GM18498 (cell line): ENCODE measurements at regions not wholly inside any gene's neighbourhood (a gene's known extent, or its start where the extent isn't known, plus 50 kb on each side); places are given as distances from the start of the nearest gene placed in this dataset.

Experiments used
- ATAC-seq: cut with Tn5 transposase; IDR thresholded peaks from one replicate; pipeline ENCODE4 v1.9.1; 2021; ENCODE audit warnings: mild to moderate bottlenecking, moderate library complexity; ENCODE audit not compliant: unreplicated experiment

DNA sequence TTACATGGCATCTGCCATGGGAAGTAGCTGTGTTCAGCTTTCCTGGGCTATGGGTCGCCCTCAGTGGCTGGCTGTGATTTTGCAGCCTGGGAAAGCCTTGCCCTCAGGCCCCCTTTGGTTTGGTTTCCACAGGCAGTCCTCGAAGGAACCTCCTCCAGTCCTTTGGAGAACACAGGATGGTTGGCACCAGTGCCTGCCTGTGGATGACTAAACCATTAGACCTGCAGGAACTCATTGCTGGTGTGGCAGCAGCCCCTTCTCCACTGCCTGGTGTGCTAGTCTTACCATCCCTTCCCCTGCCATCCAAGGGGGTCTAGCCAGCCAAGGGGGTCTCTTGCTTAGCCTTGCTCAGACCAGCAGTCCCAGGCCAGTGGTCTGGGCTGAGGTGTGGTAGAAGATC, 71.4 kb upstream of the PJA1 start:
- no peak for ATAC-seq

DNA sequence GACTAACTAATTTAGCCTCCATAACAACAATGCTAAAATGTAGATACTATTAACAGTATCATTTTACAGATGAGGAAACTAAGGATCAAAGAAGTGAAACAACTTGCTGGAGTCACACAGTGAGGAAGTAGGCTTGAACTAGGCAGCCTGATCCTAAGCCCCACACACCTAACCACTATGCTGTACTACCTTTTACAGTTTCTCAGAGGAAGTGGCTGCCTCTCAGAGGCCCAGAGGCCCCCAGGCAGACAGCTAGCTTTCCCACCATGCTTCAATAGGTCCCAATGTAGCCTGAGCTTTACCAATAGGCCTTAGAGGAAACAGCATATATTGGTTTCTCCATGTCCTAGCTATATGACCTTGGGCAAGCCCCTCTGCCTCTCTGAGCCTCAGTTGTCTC, 69.4 kb upstream of the PJA1 start:
- no peak for ATAC-seq

- no peak for ATAC-seq
These were observed 67.7 kb upstream of the PJA1 start for GRCh38 chrX:69232945-69233344.

DNA sequence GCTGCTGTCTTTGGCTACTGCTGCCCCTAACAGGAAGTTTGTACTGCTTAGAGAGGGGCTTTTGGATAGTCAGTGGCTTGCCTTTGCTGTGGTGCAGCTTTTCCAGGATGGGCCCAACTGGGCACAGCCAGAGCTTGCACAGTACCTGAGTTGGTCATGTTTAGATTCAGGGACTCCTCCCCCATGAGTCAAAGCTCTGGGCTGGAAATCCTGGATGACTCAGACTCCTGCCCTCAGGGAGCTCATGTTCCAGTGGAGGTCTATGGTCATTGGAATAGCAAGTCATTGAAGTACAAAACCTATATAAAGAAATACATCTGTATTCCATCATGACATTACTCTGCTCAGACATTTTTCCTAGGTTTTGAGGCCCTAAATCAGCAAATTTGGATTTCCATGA, 66.7 kb upstream of the PJA1 start:
- no peak for ATAC-seq

GRCh38 chrX:69229436-69229835, 64.2 kb upstream of the PJA1 start:
- ATAC-seq, result no peak

GRCh38 chrX:69228732-69229131, 63.5 kb upstream of the PJA1 start:
- no peak for ATAC-seq

DNA sequence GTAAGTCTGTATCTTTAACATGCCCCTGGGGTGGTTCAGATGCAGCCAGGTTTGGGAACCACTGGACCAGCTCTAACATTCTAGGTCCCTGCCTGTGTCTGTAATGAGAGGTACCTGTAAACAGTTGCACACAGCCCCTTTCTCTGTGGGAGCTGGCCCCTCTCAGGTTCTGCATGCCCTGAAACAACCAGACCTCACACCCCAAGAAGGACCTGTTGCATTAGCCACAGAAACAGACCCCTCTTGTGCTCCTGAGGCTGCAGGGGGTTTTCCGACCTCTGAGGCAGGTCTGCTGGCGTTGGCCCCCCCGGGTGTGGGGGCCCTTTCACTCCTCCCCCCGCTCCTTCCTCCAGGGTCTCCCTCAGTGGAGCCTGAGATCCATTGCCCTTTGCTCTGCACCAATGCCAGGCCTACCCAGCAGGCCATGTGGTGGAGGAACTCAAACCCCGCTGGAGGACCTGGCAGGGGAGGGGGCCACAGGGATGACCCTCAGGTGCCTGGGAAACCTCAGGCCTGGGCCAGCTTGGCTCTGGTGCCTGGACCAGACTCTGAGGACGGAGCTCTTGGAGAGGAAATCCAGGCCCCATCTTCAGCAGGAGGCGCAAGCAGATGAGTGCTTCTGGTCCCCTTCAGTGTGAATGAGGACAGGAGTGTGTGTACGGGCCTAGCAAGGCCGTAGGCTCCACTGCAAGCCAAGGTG, 61.4 kb upstream of the PJA1 start:
- ATAC-seq, result no peak

- peak; percentile 56 for ATAC-seq
These were observed 57.1 kb upstream of the PJA1 start for GRCh38 chrX:69222103-69223090.

DNA sequence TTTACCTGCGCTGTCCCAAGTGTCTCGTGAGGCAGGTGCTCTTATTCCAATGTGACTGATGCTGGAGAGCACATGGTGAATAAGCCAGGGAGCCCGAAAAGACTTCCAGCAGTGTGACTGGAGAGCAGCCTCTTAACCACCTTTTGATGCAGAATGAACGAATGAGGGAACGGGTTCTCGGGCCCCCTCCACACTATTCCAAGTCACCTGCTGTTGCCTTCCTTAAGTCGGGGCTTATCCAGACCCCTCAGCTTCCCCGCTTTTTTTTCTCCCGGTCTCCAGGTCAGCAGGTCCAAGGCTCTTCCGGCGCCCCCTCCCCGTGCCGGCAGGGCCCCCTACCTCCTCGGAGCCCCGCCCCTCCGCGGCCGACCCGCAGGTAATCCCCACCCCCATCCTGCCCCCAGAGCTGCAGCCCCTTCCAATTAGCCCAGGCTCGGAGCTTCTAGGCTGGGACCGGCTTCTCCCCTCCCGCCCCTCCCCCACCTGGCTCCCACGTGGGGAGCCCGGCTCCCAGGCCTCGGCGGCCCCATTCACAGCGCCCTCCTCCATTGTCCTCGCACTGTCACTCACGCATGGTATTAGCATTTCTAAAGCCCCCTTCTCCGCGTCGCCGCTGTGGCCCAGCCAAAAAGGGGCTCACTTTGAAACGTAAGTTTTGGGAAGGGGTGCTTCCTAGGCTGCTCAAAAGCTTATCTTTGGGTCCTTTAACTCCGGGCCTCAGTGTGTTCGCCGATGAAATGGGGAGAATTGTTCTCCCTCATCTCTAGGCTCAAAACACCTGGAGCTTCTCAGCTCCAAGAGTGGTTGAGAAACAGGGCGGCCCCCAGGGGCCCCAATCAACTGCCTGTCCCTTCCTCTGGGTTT, 56.2 kb upstream of the PJA1 start:
- no peak for ATAC-seq

GRCh38 chrX:69218407-69218997, 53.2 kb upstream of the PJA1 start:
- no peak for ATAC-seq

DNA sequence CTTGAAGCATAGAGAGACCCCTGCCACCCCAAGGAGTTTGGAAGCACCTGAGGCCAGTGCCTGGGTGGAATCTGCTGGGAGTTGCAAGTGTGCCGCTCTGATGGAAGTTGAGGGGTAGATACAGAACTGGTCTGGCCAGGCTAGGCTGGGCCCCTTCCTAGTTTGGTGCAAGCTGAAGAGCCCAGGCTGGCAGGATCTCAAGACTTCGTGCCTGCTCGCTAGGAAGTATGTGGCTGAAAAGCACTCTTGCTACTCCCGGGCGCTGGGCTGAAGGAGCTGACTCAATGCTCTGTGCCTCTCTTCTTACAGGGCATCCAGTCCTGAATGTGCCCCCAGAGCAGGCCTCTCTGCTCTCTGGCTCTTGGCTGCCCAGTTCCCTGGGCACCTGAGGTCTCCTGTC, 51.7 kb upstream of the PJA1 start:
- no peak for ATAC-seq

GRCh38 chrX:69216446-69216845, 51.2 kb upstream of the PJA1 start:
- ATAC-seq, result no peak

DNA sequence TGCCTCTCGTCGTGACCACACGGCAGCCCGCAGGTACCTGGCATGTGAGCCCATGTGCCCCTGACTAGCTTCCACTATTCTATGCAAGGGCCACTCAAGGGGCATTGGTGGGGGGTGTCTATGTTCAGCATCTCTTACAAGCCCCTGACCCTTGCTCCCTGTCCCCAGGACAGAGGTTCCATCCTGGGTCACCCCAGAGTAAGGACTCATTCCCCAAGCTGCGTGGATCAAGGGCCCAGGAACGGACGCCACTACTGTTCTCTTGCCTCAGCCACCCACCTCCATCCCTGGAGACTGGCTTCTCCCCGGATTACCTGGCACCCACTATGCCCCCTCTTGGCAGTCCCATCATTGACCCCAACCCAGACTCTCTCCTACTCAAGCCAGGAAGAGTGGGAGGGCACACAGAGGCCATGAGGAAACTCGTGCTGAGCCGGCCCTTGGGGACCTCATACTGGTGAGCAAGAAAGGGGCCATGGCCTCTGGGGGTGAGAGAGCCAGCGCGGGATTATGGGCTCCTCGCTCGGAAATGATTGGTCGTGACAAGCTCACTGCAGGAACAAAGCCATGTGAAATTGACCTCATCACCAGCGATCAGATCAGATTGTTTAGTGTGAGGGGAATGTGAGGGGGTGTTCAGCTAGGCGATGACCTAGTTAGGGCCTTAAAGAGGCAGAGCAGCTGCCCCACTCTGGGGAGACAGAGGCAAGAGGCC, 50.1 kb upstream of the PJA1 start:
- no peak for ATAC-seq
